ENCODE measurements at regions not wholly inside any gene's neighbourhood (a gene's known extent, or its start where the extent isn't known, plus 50 kb on each side); places are given as distances from the start of the nearest gene placed in this dataset.

DNA sequence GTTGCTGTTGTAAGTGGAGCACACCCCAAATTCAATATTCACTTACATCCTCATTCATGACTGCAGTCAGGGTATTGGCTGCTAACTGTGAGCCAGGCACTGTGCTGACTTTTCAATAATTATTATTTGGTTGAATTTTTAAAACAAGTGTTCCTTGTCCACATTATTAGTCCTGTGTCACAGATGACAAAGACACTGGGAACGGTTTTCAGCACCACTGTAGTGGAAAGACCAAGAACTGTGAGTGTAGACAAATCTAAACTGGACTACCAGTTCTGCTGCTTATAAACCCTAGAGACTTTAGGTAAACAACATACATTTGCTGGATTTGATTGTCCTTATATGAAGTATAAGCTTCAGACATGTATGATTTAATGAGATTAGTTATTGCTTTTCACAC, 197.7 kb upstream of the ROBO2 start:
- no peak for DNase-seq

- no peak for DNase-seq
Observed at GRCh38 chr3:76855451-76855850, 184.4 kb upstream of the ROBO2 start.

DNA sequence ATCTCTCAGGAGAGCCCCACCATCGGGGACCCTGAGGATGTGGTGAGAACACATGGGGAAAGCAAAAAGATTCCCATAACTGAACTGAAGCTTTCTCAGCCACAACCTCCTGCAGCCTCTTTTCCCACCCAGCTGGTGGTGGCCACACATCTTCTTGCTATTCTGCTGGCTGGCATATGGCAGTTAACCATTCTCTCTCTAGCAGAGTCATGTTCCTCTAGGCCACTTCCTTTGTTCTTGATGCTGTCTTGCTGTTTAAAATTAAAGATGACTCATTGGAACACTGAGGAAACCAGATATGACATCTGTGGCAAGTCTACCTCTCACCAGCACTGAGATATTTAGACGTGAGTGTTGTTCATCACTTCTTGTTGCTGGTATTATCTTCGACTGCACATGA, 180.3 kb upstream of the ROBO2 start:
- DNase-seq, result no peak

- no peak for DNase-seq
Observed at GRCh38 chr3:76864355-76864754, 175.5 kb upstream of the ROBO2 start.

DNA sequence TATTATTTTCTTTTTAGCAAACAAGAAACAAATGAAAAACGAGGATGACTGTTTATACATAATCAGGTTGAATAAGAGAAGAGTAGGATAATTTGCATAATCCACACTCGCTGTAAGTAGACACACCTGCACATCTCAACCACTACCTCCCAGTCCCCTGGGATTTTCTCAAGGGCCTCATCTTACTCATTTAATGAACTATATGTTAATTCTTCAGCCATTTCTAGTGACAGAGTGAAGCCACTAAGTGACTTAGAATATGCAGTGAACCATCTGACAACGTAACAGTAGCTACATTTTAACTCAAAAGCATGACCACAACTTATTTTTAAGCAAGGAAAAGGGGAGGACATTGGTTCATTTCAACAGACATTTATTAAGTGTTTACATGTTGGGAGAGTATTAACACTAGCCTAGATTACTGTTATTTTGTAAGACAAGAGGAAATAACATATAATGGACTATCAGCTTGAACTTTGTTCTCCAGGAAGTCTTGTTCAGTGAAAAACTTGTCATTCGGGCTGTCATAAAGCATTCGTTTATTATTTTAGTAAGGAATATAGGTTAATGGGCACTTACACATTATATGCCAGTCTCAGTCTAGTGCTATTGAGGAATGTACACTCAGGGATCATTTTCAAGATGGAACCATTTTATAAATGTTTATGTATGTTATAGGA, 173.0 kb upstream of the ROBO2 start:
- no peak for DNase-seq

- DNase-seq, result no peak
Observed at GRCh38 chr3:76869726-76870384, 170.0 kb upstream of the ROBO2 start.

- DNase-seq, result no peak
Observed at GRCh38 chr3:76871655-76872054, 168.2 kb upstream of the ROBO2 start.

GRCh38 chr3:76872999-76873398, 166.9 kb upstream of the ROBO2 start:
- DNase-seq, result no peak

DNA sequence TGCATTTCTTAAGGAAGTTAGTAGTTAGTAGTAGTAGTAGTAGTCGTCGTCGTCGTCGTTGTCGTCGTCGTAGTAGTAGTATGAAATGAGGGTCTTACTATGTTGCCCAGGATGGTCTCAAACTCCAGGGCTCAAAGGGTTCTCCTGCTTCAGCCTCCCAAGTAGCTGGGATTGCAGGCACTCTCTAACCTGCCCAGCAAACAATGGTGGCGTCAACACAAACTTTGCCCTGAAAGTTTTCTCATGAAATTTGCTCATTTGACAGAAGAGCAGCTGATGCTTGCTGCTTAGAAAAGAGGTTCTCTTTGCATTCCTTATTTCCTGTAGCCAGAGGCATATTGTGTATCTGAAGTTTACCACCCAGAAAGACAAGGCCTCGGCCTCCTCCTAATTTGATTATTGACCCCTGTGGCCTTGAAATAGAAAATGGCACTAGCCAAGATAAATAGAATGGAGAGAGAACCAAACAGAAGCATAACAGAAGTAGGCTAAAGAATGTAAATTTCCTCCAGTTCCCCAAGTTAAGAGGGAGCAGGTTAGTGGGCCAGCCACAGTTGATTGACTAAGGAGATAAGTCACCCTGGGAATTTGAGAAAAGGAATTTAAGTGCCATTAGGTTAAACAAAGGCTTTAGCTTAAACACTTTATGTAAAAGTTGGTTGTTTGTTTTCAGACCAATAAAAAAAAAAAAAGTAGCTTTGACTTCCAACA, 166.2 kb upstream of the ROBO2 start:
- DNase-seq, result no peak

- DNase-seq, result no peak
Observed at GRCh38 chr3:76879959-76880358, 159.9 kb upstream of the ROBO2 start.

- no peak for DNase-seq
Observed at GRCh38 chr3:76886761-76887500, 153.0 kb upstream of the ROBO2 start.

- DNase-seq, result no peak
Observed at GRCh38 chr3:76888856-76889255, 151.0 kb upstream of the ROBO2 start.

- DNase-seq, result no peak
Observed at GRCh38 chr3:76889911-76890310, 150.0 kb upstream of the ROBO2 start.

DNA sequence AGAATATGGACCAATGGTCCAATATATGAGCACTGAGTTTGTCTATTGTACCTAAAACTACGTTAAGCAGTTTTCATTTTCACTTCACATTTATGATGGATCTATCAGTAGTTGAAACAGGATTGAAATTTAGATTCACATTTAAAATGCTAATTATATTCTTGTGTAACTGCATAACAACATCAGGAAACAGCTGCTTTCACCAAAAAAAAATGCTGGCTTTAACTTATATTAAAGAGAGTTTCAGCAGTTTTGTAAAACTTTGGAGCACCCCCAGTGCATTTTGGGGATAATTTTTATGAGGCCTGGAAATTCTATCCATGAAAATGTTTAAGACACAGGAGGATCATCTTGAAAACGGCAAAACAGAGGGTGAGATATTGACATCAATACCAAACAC, 142.8 kb upstream of the ROBO2 start:
- no peak for DNase-seq

DNA sequence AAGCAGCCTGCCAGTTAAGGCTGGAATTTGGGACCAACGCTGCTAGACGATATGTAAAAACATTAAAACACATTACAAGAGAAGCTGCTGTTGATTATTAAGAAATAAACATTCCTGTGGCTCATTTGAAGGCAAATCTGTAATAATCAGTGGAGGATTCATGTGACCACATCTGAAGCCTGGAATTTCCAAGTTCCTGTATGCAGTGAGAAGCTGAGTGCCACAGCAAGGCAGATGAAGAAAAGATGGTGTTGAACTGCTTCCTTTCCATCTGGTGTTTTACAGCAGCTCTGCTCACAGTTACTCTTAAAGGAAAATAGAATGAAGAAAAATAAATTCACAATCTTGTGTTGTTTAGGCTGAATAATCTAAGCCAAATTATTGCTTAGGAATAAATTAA, 139.3 kb upstream of the ROBO2 start:
- no peak for DNase-seq

DNA sequence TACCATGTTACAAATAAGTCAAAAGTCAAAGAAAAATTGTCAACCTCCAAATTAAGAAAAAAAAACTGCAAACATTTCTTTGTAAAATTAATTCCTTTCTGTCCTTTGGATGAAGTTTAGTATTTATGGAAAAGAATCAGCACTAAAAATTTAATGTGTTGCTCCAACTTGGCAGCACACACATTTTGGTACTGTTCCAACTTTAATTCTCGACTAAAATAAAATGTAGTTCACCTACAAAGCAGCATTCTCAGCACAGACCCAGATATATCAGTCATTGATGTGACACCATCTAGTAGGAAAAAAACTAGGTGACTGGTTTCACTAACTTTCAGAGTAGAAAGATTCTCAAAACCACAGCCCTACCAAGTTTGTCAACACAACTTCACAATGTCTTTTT, 131.7 kb upstream of the ROBO2 start:
- no peak for DNase-seq

- no peak for DNase-seq
Observed at GRCh38 chr3:76912841-76913383, 127.0 kb upstream of the ROBO2 start.

GRCh38 chr3:76917436-76917835, 122.5 kb upstream of the ROBO2 start:
- DNase-seq, result no peak

DNA sequence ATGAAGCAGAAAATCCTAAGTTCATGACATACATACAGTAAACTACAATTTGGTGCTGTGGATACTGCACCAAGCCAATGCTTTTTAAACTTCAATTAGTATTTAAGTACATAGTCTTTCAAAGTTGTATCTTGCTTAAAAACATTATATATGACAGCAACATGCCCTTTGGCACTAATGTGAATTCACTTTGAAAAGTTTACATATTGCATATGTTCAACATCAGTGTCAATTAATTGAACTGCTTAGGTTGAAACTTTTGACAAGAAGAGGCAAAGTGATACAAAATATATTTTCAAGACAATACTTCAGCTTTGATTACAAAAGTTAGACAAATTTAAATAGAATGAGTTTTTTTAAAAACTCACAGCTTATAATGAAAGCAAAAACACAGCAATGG, 119.4 kb upstream of the ROBO2 start:
- no peak for DNase-seq

DNA sequence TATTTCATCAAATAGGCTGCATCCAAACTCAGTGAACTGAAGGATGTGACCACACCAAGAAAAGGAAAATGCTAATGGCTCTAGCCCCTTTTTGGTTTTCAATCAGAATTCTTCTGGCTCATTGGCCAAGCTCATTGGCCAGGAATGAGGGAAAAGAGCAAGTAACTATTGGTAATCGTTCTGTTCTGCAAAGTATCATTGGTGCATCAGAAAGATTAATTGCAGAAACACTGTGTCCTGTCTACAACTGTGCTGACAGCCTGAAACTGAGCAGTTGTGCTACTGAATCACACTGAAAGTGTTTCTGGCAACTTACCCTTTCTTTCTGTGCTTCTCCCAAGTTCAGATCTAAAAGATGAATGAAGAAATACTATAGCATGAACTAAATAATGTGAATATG, 116.4 kb upstream of the ROBO2 start:
- DNase-seq, result no peak

DNA sequence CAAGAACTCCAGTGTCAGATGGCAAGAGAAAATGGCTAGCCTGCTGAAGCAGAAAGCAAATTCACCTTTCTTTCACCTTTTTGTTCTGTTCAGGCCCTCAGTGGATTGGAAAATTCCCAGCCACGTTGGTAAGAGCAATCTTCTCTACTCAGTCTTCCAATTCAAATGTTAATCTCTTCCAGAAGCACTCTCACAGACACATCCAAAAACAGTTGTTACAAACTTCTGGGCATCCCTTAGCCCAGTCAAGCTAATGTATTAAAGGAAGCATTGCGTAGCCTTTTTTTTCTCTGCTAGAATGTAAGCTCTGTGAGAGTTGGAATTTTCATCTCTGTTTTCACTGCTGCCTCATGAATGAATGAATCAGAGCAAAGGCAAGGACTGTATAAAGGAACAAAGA, 109.2 kb upstream of the ROBO2 start:
- no peak for DNase-seq

DNA sequence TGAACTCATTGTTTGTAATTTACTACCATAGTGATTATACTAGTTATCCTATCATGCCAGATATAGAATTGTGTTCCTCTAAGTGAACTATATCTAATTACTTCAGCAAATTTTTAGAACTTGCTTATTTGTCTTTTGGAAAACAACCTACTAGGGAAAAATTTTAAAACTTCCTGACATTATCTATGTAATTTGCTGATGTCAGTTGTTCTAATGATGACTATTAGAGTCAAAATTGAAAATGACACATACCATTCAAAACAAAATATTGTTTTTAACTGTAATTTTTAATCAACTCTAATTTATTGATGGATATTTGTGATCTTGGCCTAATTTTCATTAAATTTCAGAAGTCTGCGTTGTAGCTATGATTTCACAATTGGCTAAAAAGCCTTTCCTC, 106.7 kb upstream of the ROBO2 start:
- DNase-seq, result no peak

GRCh38 chr3:76938962-76939361, 100.9 kb upstream of the ROBO2 start:
- DNase-seq, result no peak
